Body of pancreas (tissue), 4 donors: ENCODE measurements at regions not wholly inside any gene's neighbourhood (a gene's known extent, or its start where the extent isn't known, plus 50 kb on each side); places are given as distances from the start of the nearest gene placed in this dataset.

ENCODE experiments used
- ATAC-seq: fragments of 150-250 bp; one replicate; pipeline ENCODE4 v1.9.1; 2016
- DNase-seq, 4 donors: peaks; one replicate each; pipeline ENCODE4 v3.0.0-alpha.2; 2019
- H3K27ac ChIP-seq, 4 donors: fragments of 200-600 bp; sonication (generic); 1 replicate in 3 of 4; 2 replicates in 1 of 4; pipeline versions ENCODE4 v1.5.1 to v1.6.1; 2016 to 2019; ENCODE audit warnings: mild to moderate bottlenecking in 1 of 4, mixed read lengths in 1 of 4, moderate library complexity in 1 of 4
- H3K27me3 ChIP-seq, 2 donors: fragments of 200-600 bp; sonication (generic); one replicate each; pipeline ENCODE4 v1.6.0; 2016; ENCODE audit warnings: mild to moderate bottlenecking in 1 of 2
- H3K36me3 ChIP-seq, 2 donors: fragments of 200-600 bp; sonication (generic); replicated peaks in 1 of 2; 2 replicates each; pipeline ENCODE4 v1.5.1; 2016; ENCODE audit warnings: low read depth in 2 of 2; ENCODE audit not compliant: insufficient read depth in 1 of 2
- H3K4me1 ChIP-seq: fragments of 200-600 bp; sonication (generic); one replicate; pipeline ENCODE4 v1.6.0; 2016
- H3K4me3 ChIP-seq, 2 donors: fragments of 200-600 bp; sonication (generic); 1 replicate in 1 of 2; 2 replicates in 1 of 2; pipeline ENCODE4 v1.5.1; 2016 to 2019
- H3K9me3 ChIP-seq, 3 donors: fragments of 200-600 bp; sonication (generic); 1 replicate in 2 of 3; 2 replicates in 1 of 3; pipeline ENCODE4 v1.5.1; 2016
- CTCF ChIP-seq, 7 experiments: fragments of 450-650 bp in 4 of 7; fragments of 200-600 bp in 3 of 7; sonication (generic) in 3 of 7; IDR thresholded peaks; one replicate each; pipeline ENCODE4 v1.5.1; 2016 to 2019; ENCODE audit warnings: antibody characterized with exemption in 7 of 7
- POLR2A ChIP-seq, 3 donors: fragments of 450-650 bp; IDR thresholded peaks; one replicate each; pipeline ENCODE4 v1.6.1; 2016; ENCODE audit warnings: antibody characterized with exemption in 3 of 3, mild to moderate bottlenecking in 2 of 3
- WGBS, 2 donors: methylation state at CpG; one replicate each; pipeline ENCODE4 v1.1.5; 2017; 5-methylcytosine and 5-hydroxymethylcytosine counted together
- intact Hi-C: fragments of 100-400 bp; cut with DNase I; formaldehyde crosslinking; loops from one replicate; pipeline ENCODE4 v1.15.1; 2023

GRCh38 chr3:99240700-99241099 lies 339.2 kb upstream of the DCBLD2 start:
- Histone ChIP-seq H3K36me3 (no peaks in the 10 kb centered on the region), H3K4me3 (no peak overlapping the region), H3K27me3 (no peaks in the 10 kb centered on the region), H3K9me3 (no peaks in the 10 kb centered on the region), H3K27ac (no peak overlapping the region), H3K4me1 (no peaks in the 10 kb centered on the region)
- TF ChIP-seq POLR2A (IDR thresholded peaks at IDR 0.05) (no peak), CTCF (IDR thresholded peaks at IDR 0.05) (no peak)
- ATAC-seq (no peak), DNase-seq (no peak)
- 22 to 29% methylated on average over 2 of the region's 2 CpGs for WGBS, 2 donors
- intact Hi-C loops, result no loop called here

- no peaks in the 10 kb centered on the region for H3K36me3 ChIP-seq
- no peak for TF ChIP-seq POLR2A (IDR thresholded peaks at IDR 0.05)
- no peak for TF ChIP-seq CTCF (IDR thresholded peaks at IDR 0.05)
- H3K4me3 ChIP-seq, result no peak overlapping the region
- ATAC-seq (no peak), DNase-seq (no peak)
- H3K27ac ChIP-seq, result no peak overlapping the region
- H3K9me3 ChIP-seq, result no peaks in the 10 kb centered on the region
- H3K4me1 ChIP-seq, result no peaks in the 10 kb centered on the region
- H3K27me3 ChIP-seq, result no peaks in the 10 kb centered on the region
- intact Hi-C loops, result no loop called here
Measured at GRCh38 chr3:99236576-99236975, 335.1 kb upstream of the DCBLD2 start.

GRCh38 chr3:99232696-99233095 lies 331.2 kb upstream of the DCBLD2 start:
- 50 to 58% methylated on average over 1 of the region's 1 CpG for WGBS, 2 donors
- Histone ChIP-seq H3K27ac (no peak overlapping the region), H3K4me3 (no peak overlapping the region), H3K4me1 (no peaks in the 10 kb centered on the region), H3K36me3 (no peaks in the 10 kb centered on the region), H3K27me3 (no peaks in the 10 kb centered on the region), H3K9me3 (no peaks in the 10 kb centered on the region)
- intact Hi-C loops, result no loop called here
- no peak for TF ChIP-seq POLR2A (IDR thresholded peaks at IDR 0.05)
- TF ChIP-seq CTCF (IDR thresholded peaks at IDR 0.05), result no peak
- DNase-seq (no peak), ATAC-seq (no peak)

- ATAC-seq (no peak), DNase-seq (no peak)
- Histone ChIP-seq H3K27me3 (no peaks in the 10 kb centered on the region), H3K36me3 (no peaks in the 10 kb centered on the region), H3K4me1 (no peaks in the 10 kb centered on the region), H3K4me3 (no peak overlapping the region), H3K27ac (no peak overlapping the region), H3K9me3 (no peaks in the 10 kb centered on the region)
- WGBS, 2 donors, result 57 to 60% methylated on average over 1 of the region's 1 CpG
- TF ChIP-seq CTCF (IDR thresholded peaks at IDR 0.05) (no peak), POLR2A (IDR thresholded peaks at IDR 0.05) (no peak)
- intact Hi-C loops, result no loop called here
Measured at GRCh38 chr3:99218468-99218867, 317.0 kb upstream of the DCBLD2 start.

GRCh38 chr3:99212969-99213368 lies 311.5 kb upstream of the DCBLD2 start:
- intact Hi-C loops, result no loop called here
- Histone ChIP-seq H3K4me3 (no peak overlapping the region), H3K36me3 (no peaks in the 10 kb centered on the region), H3K27ac (no peak overlapping the region), H3K27me3 (no peaks in the 10 kb centered on the region), H3K9me3 (no peaks in the 10 kb centered on the region), H3K4me1 (no peaks in the 10 kb centered on the region)
- 11 to 20% methylated on average over 1 of the region's 1 CpG for WGBS, 2 donors
- TF ChIP-seq POLR2A (IDR thresholded peaks at IDR 0.05) (no peak), CTCF (IDR thresholded peaks at IDR 0.05) (no peak)
- no peak for ATAC-seq
- no peak for DNase-seq
